Motor neuron (in vitro differentiated cells): ENCODE measurements at regions not wholly inside any gene's neighbourhood (a gene's known extent, or its start where the extent isn't known, plus 50 kb on each side); places are given as distances from the start of the nearest gene placed in this dataset.

Experiments
- ATAC-seq, 8 experiments: fragments of 200-7000 bp; cut with Tn5 transposase; replicated peaks in 6 of 8; 2 replicates each; pipeline ENCODE4 v1.8.0; 2021; ENCODE audit warnings: mild to moderate bottlenecking in 8 of 8, moderate library complexity in 8 of 8
- H3K27ac ChIP-seq, 2 donors: fragments of 250-450 bp; sonication (Bioruptor Pico); 2 replicates each; pipeline ENCODE4 v1.9.0; 2021; ENCODE audit warnings: antibody characterized with exemption in 2 of 2, mild to moderate bottlenecking in 2 of 2, moderate library complexity in 1 of 2
- H3K4me1 ChIP-seq, 2 donors: fragments of 250-450 bp; sonication (Bioruptor Pico); replicated peaks in 1 of 2; 2 replicates each; pipeline ENCODE4 v1.6.1; 2021; ENCODE audit warnings: antibody characterized with exemption in 2 of 2, mild to moderate bottlenecking in 2 of 2, moderate library complexity in 1 of 2
- H3K4me3 ChIP-seq, 5 donors: fragments of 250-450 bp; sonication (Bioruptor Pico); 2 replicates each; pipeline ENCODE4 v1.9.0; 2021; ENCODE audit warnings: antibody characterized with exemption in 5 of 5, mild to moderate bottlenecking in 5 of 5, moderate library complexity in 4 of 5
- WGBS, 10 experiments: fragments of 450-650 bp; shearing (Covaris generic); methylation state at CpG; one replicate each; pipeline ENCODE4 v1.0.0; 2022; 5-methylcytosine and 5-hydroxymethylcytosine counted together
- in situ Hi-C, 9 experiments: fragments of 400-800 bp; cut with MboI; loops; one replicate each; pipeline ENCODE4 v1.15.0; 2021; ENCODE audit warnings: low sequenced_read_pairs in 9 of 9, low pct_unique_long_range_greater_than_20kb in 2 of 9; ENCODE audit not compliant: unreplicated experiment in 9 of 9

DNA sequence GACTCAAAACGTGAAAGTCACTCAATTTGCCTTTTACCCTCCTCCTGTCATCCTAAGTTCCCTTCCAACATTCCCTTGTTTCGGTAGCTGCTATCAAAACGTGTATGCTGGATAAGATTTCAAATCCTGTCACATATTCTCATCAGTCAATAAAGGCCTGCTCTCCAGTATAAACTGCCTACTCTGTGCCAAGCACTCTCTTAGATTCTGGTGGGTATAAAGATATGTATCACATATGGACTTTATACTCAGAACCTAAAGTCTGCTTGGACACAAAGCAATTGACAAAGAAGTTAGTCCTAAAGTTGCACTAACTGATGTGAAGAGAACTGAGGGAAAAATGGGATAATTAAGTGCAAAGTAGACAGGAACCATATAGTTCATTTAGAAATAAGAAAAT, 476.6 kb upstream of the MARCKS start:
- H3K4me1 ChIP-seq, result peaks cover 9 to 21% of the 10 kb centered on the region in 2 donors
- WGBS, 10 experiments, result 58 to 100% (median 83%) methylated on average over 2 to 3 of the region's 3 CpGs; no CpG with 5 or more reads in 2 of the 10 experiments
- no peak overlapping the region for H3K4me3 ChIP-seq
- no peak overlapping the region for H3K27ac ChIP-seq
- ATAC-seq, result no peak
- in situ Hi-C loops, result no loop called here

GRCh38 chr6:113381232-113381631, 475.9 kb upstream of the MARCKS start:
- no peak for ATAC-seq
- in situ Hi-C loops, result no loop called here
- H3K4me1 ChIP-seq, result peaks cover 9 to 21% of the 10 kb centered on the region in 2 donors
- H3K4me3 ChIP-seq, result no peak overlapping the region
- H3K27ac ChIP-seq, result no peak overlapping the region

DNA sequence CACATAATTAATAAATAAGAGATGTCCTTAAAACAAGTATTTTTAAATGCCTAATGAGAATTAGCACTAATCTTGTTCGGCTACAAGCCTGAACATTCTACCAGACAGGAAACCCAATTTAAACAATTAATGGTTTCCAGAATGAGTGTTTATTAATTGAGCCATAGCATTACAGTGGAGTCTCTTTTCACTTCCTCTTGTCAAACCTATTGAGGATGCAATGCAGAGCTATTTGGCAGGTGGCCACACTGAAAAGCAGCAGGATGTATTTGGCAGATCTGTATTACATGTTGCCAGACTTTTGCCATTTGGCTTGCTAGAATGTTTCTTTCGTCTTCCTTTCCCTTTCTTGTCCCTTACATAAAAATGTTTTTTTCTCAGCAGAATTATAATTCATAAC, 475.2 kb upstream of the MARCKS start:
- no peak overlapping the region for H3K27ac ChIP-seq
- 58 to 100% (median 91%) methylated on average over 1 to 2 of the region's 2 CpGs; no CpG with 5 or more reads in 2 of the 10 experiments for WGBS, 10 experiments
- H3K4me3 ChIP-seq, result no peak overlapping the region
- peaks cover 9 to 17% of the 10 kb centered on the region in 2 donors for H3K4me1 ChIP-seq
- ATAC-seq, result no peak
- in situ Hi-C loops, result no loop called here

- 68 to 100% (median 89%) methylated on average over 1 to 2 of the region's 2 CpGs for WGBS, 10 experiments
- in situ Hi-C loops, result no loop called here
- no peak for ATAC-seq
These were observed 473.4 kb upstream of the MARCKS start for GRCh38 chr6:113383701-113384100.

DNA sequence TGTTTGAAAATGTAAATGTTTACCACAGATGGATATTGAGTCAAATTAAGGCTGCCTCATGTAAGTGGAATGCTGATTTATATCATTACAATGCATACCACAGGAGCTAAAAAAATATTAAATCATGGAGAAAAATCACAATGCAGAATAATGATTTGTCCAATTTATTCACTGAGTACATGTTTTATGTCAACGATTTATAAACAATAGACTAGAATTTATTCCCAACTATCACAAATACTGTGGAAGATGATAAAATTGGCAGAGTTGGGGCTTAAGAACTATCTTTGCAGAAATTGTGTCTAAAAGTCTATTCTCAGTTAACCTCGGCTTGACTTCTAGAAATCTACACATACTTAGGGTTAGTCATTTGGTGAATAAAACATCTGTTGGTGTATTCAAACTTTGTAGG, 472.1 kb upstream of the MARCKS start:
- ATAC-seq, result peak in 3 of 8 experiments; percentile 24 to 47 (median 35)
- in situ Hi-C loops, result no loop called here
- 0 to 100% (median 80%) methylated on average over 1 to 2 of the region's 2 CpGs; no CpG with 5 or more reads in 1 of the 10 experiments for WGBS, 10 experiments
- no peak overlapping the region for H3K27ac ChIP-seq
- peaks cover 0 to 10% of the 10 kb centered on the region in 2 donors for H3K4me1 ChIP-seq
- H3K4me3 ChIP-seq, result no peak overlapping the region

More at GRCh38 chr6:113383701-113384100, 473.4 kb upstream of the MARCKS start:
- Histone ChIP-seq H3K27ac (no peak overlapping the region), H3K4me3 (no peak overlapping the region), H3K4me1 (peaks cover 1 to 4% of the 10 kb centered on the region in 2 donors)

GRCh38 chr6:113388996-113389395, 468.1 kb upstream of the MARCKS start:
- H3K27ac ChIP-seq, result no peak overlapping the region
- in situ Hi-C loops, result no loop called here
- H3K4me1 ChIP-seq, result peaks cover 0 to 13% of the 10 kb centered on the region in 2 donors
- ATAC-seq, result peak in 1 of 8 experiments; percentile 29
- 47 to 94% (median 66%) methylated on average over 2 of the region's 2 CpGs for WGBS, 10 experiments
- H3K4me3 ChIP-seq, result no peak overlapping the region

DNA sequence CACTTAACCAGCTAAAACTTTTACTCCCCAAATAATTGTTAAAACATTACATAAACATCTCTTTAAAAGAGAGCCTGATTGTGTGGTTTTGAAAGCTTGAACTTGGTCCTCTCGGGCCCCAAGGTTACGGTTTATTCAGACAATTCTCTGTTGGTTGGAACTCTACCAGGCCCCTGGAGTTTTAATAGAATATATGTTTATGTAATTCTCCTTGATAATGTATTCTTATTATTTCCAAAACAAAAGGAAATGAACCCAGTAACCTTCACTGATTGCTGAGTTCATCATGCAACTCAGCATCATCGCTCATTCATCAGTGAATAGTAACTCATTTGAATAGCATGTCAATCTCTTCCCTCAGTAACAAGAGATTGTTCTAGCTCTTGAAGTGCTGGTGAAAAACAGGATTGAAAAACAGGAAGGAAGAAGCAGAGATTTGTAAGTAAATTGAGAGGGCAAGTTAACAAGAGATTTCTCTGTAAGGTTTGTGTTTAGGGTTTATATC, 464.5 kb upstream of the MARCKS start:
- Histone ChIP-seq H3K4me3 (no peak overlapping the region), H3K4me1 (peaks cover 0 to 13% of the 10 kb centered on the region in 2 donors), H3K27ac (no peak overlapping the region)
- 88 to 100% (median 94%) methylated on average over 2 to 3 of the region's 3 CpGs; no CpG with 5 or more reads in 3 of the 10 experiments for WGBS, 10 experiments
- no peak for ATAC-seq
- in situ Hi-C loops, result no loop called here

DNA sequence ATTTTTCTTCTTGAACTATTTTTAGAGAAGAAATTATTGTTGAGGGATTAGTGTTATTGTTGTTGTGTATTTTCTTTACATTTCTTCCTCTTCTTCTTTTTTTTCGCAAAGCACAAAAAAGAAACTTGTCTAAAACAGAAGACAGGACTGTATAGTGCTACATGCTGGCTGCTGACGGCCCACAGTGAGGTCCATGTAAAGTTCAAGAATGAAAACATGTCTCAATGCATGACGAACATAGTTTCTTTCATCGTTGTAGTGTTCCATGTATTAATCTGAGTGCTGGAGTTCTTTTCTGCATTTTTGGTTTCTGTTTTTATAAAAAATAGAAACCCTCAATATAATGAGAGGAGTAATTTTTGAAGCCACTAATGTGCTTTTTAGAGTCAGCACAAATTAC, 462.9 kb upstream of the MARCKS start:
- no peak for ATAC-seq
- Histone ChIP-seq H3K4me1 (peaks cover 0 to 8% of the 10 kb centered on the region in 2 donors), H3K27ac (no peak overlapping the region), H3K4me3 (no peak overlapping the region)
- WGBS, 10 experiments, result 14 to 93% (median 86%) methylated on average over 1 to 4 of the region's 4 CpGs; no CpG with 5 or more reads in 2 of the 10 experiments
- in situ Hi-C loops, result no loop called here

DNA sequence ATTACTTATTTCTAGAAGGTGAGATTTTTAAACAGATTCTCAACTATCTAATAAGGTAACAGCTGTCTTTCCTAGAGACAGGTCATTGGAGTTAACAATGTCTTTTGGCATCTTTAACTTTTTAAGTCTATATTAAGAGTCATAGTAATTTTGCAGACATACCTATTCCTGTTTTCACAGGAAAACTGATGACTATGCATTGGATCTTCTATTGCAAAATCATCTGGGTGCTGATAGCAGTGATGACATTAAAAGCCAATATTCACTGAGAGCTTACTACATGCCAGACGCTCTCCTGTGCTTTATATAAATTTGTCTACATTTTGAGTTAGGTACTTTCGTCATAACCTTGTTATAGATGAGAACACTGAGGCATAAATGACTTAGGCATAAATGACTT, 462.4 kb upstream of the MARCKS start:
- 91 to 100% (median 100%) methylated on average over 1 to 2 of the region's 2 CpGs; no CpG with 5 or more reads in 1 of the 10 experiments for WGBS, 10 experiments
- no peak for ATAC-seq
- Histone ChIP-seq H3K27ac (no peak overlapping the region), H3K4me3 (no peak overlapping the region), H3K4me1 (peaks cover 0 to 3% of the 10 kb centered on the region in 2 donors)
- in situ Hi-C loops, result no loop called here

GRCh38 chr6:113396730-113397129, 460.4 kb upstream of the MARCKS start:
- Histone ChIP-seq H3K4me3 (no peak overlapping the region), H3K4me1 (no peaks in the 10 kb centered on the region), H3K27ac (no peak overlapping the region)
- ATAC-seq, result no peak
- 83 to 100% (median 100%) methylated on average over 1 to 2 of the region's 2 CpGs for WGBS, 10 experiments
- in situ Hi-C loops, result no loop called here

DNA sequence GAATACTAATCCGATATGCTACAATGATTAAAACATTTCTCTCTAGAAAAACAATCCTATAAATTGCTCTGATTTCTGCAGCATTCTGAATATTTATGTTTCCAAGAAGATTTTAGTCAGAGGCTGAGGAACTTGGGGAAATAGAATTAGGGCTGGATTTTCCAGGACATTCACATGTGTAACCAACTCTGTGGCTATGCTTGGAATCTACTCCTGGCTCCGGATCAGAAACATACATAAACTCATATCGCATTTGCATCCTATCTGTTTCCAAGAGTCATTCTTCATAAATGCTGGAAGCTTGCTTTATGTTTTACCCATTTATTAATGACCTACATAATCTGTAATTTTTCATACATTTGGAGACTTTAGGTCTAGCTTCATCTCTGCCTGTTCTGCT, 459.9 kb upstream of the MARCKS start:
- 0 to 100% (median 74%) methylated on average over 1 to 3 of the region's 3 CpGs; no CpG with 5 or more reads in 2 of the 10 experiments for WGBS, 10 experiments
- in situ Hi-C loops, result no loop called here
- H3K4me1 ChIP-seq, result no peaks in the 10 kb centered on the region
- no peak overlapping the region for H3K4me3 ChIP-seq
- peak in 3 of 8 experiments; percentile 66 to 83 (median 74) for ATAC-seq
- H3K27ac ChIP-seq, result no peak overlapping the region

DNA sequence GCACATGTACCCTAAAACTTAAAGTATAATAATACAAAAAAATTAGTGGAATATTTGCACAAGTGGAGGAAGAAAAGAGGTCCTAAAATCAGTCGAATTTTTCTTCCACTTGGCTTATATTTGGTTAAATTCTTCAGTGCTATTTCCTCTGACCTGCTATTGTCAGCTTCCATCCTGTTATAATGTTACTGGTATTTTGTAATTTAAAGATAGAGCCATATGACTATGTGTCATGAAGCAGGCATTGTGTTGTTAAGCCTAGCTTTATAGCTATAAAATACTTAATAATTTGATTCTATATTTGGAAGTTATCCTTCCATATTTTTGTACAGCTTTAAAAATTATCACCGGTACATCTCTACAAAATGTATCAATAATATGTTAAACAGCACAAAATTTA, 455.9 kb upstream of the MARCKS start:
- in situ Hi-C loops, result loop anchor here in 1 of 9 experiments (25.0 kb wide), 1 partner anchor 461 kb away; the partner anchor contains the start of gene MARCKS
- 50 to 100% (median 92%) methylated on average over 1 to 2 of the region's 2 CpGs; no CpG with 5 or more reads in 1 of the 10 experiments for WGBS, 10 experiments
- Histone ChIP-seq H3K4me3 (no peak overlapping the region), H3K27ac (no peak overlapping the region), H3K4me1 (no peaks in the 10 kb centered on the region)
- ATAC-seq, result no peak

DNA sequence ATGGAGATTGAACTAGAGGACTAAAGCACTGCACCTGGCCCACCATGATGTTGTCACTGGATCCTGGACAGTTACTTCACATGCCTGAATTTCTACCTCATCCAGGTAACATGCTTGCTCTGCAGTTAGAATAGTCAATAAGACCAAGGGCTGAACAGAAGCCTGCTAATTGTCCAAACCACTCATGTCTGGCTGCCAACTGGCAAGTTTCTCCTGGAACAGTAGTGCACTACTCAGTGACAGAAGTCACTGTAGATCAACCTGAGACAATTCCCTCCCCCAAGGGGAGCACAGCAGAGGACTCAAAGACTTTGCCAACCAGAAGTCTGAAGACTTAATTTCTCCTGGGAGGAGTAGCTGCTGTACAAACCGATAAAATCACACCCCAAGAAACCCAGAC, 454.6 kb upstream of the MARCKS start:
- no peak for ATAC-seq
- Histone ChIP-seq H3K4me1 (no peaks in the 10 kb centered on the region), H3K27ac (no peak overlapping the region), H3K4me3 (no peak overlapping the region)
- in situ Hi-C loops, result loop anchor here in 1 of 9 experiments (25.0 kb wide), 1 partner anchor 460 kb away; the partner anchor contains the start of gene MARCKS
- WGBS, 10 experiments, result 71 to 100% (median 88%) methylated on average over 1 of the region's 1 CpG; no CpG with 5 or more reads in 6 of the 10 experiments
